ENCODE measurements at regions not wholly inside any gene's neighbourhood (a gene's known extent, or its start where the extent isn't known, plus 50 kb on each side); places are given as distances from the start of the nearest gene placed in this dataset.
"Not testable (repeated sequence)": the region's sequence is repeated elsewhere in the genome, so short reads cannot be mapped to it uniquely, and the experiment has no call there.

GRCh38 chr22:35160268-35160667 is 94.3 kb downstream of the ISX start:
- H3K9me3 ChIP-seq (replicated peaks; ENCODE audit: control insufficient read depth, insufficient read depth, low read length), result no peaks in the 10 kb centered on the region
- dilution Hi-C loops (cut with MboI; ENCODE audit: extremely low pct_ligation_motif_present, low sequenced_read_pairs), result no loop called here
- TF ChIP-seq, protein P1, sequence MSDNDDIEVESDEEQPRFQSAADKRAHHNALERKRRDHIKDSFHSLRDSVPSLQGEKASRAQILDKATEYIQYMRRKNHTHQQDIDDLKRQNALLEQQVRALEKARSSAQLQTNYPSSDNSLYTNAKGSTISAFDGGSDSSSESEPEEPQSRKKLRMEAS (IDR thresholded peaks at IDR 0.05; ENCODE audit: insufficient read depth, insufficient read length), result no peak
- no peak for TF ChIP-seq CTCF (IDR thresholded peaks at IDR 0.05; ENCODE audit: extremely low read depth in 1 of 2, insufficient read depth in 1 of 2, low read depth in 1 of 2, low read length in 2 of 2)
- no peak for FAIRE-seq
- no peak overlapping the region for H3K27ac ChIP-seq (ENCODE audit: insufficient read depth, low read depth, low read length)
- intact Hi-C loops (cut with micrococcal nuclease), result no loop called here
- H3K79me2 ChIP-seq (ENCODE audit: control insufficient read depth, insufficient read depth, low read length), result no peaks in the 10 kb centered on the region
- no TSS peak for BruUV-seq (replicated peaks)
- ChIA-PET POLR2A (no interaction called here), CTCF (interaction anchor here (2.6 to 2.8 kb wide), 2 partner anchors 10 kb away, joined by 12 to 32 read pairs; no protein-coding TSS in a partner anchor)
- no peak overlapping the region for H3K9ac ChIP-seq (replicated peaks; ENCODE audit: extremely low read depth, insufficient read depth, low read length)
- H2AFZ ChIP-seq (ENCODE audit: low read depth, low read length), result no peak overlapping the region
- no peak for DNase-seq (ENCODE audit: low read depth, low spot score)
- H3K36me3 ChIP-seq (ENCODE audit: control insufficient read depth in 2 of 2, extremely low read depth in 1 of 2, insufficient read depth in 2 of 2, low read length in 2 of 2), result no peaks in the 10 kb centered on the region
- no peak overlapping the region for H3K4me3 ChIP-seq (replicated peaks in 1 of 3; ENCODE audit: insufficient read depth in 1 of 3, low read depth in 1 of 3, low read length in 3 of 3)
- H3K4me2 ChIP-seq (ENCODE audit: insufficient read depth, low read length), result no peak overlapping the region
- no peaks in the 10 kb centered on the region for H4K20me1 ChIP-seq (replicated peaks; ENCODE audit: control insufficient read depth, extremely low read depth, insufficient read depth, low read length)
- no peaks in the 10 kb centered on the region for H3K4me1 ChIP-seq (ENCODE audit: control insufficient read depth, extremely low read depth, insufficient read depth, low read length)
- H3K9me1 ChIP-seq (replicated peaks; ENCODE audit: control insufficient read depth, extremely low read depth, insufficient read depth, low read length), result no peaks in the 10 kb centered on the region
- H3K27me3 ChIP-seq (ENCODE audit: control insufficient read depth in 2 of 2, insufficient read depth in 2 of 2, low read length in 2 of 2), result peaks cover 0 to 2% of the 10 kb centered on the region in 2 experiments

DNA sequence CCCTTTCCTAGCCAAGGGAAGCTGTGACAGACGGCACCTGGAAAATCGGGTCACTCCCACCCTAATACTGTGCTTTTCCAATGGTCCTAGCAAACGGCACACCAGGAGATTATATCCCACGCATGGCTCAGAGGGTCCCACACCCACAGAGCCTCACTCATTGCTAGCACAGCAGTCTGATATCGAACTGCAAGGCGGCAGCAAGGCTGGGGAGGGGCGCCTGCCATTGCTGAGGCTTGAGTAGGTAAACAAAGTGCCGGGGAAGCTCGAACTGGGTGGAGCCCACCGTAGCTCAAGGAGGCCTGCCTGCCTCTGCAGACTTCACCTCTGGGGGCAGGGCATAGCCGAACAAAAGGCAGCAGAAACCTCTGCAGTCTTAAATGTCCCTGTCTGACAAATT is 91.4 kb upstream of the HMGXB4 start:
- H3K4me2 ChIP-seq (ENCODE audit: insufficient read depth, low read length); dilution Hi-C loops (cut with MboI; ENCODE audit: extremely low pct_ligation_motif_present, low sequenced_read_pairs); H3K27me3 ChIP-seq (ENCODE audit: control insufficient read depth in 2 of 2, insufficient read depth in 2 of 2, low read length in 2 of 2); H3K9me1 ChIP-seq (replicated peaks; ENCODE audit: control insufficient read depth, extremely low read depth, insufficient read depth, low read length); H4K20me1 ChIP-seq (replicated peaks; ENCODE audit: control insufficient read depth, extremely low read depth, insufficient read depth, low read length); H3K4me3 ChIP-seq (replicated peaks in 1 of 3; ENCODE audit: insufficient read depth in 1 of 3, low read depth in 1 of 3, low read length in 3 of 3); intact Hi-C loops (cut with micrococcal nuclease); H3K9me3 ChIP-seq (replicated peaks; ENCODE audit: control insufficient read depth, insufficient read depth, low read length); H3K27ac ChIP-seq (ENCODE audit: insufficient read depth, low read depth, low read length); H3K4me1 ChIP-seq (ENCODE audit: control insufficient read depth, extremely low read depth, insufficient read depth, low read length); POLR2A ChIA-PET; DNase-seq (ENCODE audit: low read depth, low spot score); H3K9ac ChIP-seq (replicated peaks; ENCODE audit: extremely low read depth, insufficient read depth, low read length); H3K36me3 ChIP-seq (ENCODE audit: control insufficient read depth in 2 of 2, extremely low read depth in 1 of 2, insufficient read depth in 2 of 2, low read length in 2 of 2); FAIRE-seq; H3K79me2 ChIP-seq (ENCODE audit: control insufficient read depth, insufficient read depth, low read length); BruUV-seq (replicated peaks); H2AFZ ChIP-seq (ENCODE audit: low read depth, low read length): not testable (repeated sequence)
- CTCF ChIA-PET, result interaction anchor here (1.2 to 2.2 kb wide), 3 partner anchors 10 to 66 kb away, joined by 5 to 11 read pairs (median 6); no protein-coding TSS in a partner anchor
